HL-60/S4 treated with retinoic acid at 250 ng/mL for 4 days and 3 days (cell line): ENCODE measurements at regions not wholly inside any gene's neighbourhood (a gene's known extent, or its start where the extent isn't known, plus 50 kb on each side); places are given as distances from the start of the nearest gene placed in this dataset.

Experiments used
- in situ Hi-C: fragments of 300-500 bp; cut with MboI; formaldehyde crosslinking; loops from 2 replicates; pipeline ENCODE4 v1.7.0; 2022; ENCODE audit warnings: low sequenced_read_pairs

GRCh38 chr12:127648321-127648720, 618.6 kb upstream of the TMEM132C start:
- in situ Hi-C loops, result no loop called here

DNA sequence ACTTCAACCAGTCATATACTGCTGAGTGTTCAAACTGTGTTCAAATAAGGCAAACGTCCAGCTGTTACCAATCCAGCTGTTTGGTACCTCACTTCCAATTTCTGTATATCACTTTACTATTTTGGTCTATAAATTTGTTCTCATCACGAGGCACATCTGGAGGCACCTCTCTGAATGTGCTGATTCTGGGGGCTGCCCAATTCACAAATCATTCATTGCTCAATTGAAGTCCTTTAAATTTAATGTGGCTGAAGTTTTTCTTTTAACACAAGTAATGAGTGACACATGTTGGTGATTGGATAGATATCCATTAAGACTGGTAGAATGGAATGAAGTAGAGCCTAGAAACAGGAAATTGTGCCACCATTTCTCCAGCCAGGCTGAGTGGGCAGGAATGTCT, 617.0 kb upstream of the TMEM132C start:
- in situ Hi-C loops, result no loop called here

DNA sequence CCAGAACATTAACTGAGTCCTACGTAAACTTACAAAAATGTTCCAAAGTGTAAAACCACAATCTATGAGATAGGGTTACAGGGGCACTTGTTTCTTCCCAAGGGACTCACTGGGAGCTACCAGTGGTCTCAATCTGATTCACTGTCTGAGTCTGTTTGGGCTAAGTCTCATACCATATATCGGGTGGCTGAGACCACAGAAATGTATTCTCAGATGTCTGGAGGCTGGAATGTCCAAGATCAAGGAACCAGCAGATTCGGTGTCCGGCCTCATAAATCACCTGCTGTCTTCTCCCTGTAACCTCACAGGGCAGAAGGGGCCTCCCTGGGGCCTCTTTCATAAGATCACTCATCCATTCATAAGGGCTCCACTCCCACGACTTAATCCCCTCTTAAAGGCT, 616.3 kb upstream of the TMEM132C start:
- in situ Hi-C loops, result no loop called here

DNA sequence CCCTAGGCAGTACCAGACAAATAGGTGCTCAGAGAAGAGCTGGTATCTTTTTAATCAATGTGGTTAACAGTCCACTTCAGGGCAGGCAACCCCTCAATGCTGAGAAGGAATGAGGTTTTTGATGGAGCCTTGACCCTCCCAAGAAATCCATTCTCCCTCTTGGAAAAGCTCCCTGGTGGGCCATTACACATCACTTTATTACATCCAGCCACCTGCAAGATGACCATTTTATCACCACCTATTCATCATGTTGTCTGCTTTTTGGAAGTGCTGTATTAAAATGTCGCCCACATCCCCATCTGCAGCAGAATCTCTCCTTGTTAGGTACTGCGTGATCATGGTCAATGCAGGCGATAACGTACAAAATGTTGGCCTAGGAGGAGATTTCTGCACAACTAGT, 614.7 kb upstream of the TMEM132C start:
- in situ Hi-C loops, result no loop called here

DNA sequence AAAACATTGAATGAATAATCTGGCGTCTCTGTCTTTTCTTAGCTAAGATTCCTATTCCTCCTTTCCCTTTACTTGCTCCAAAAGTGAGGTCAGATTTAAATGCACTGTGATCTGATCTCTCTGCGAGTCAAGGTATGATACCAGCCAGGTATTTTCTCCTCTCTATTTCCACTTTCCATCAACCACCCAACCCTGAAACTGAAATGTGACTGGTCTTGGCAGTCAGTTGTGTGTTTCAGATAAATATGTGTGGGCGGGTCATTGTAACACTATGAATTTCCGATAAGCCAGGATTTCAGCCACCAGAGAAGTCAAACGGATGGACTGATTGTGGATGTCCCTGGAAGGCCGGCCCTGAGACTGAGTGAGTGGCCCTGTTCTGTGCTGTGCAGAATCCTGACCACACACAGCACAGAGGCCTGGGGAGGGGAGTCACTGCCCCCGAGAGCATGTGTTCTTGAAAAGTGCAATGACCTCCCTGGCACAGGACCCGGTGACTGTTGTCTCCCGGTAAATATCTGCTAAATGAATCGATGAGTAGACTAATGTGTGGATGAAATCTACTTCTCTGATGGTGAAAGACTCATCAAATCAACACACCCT, 612.5 kb upstream of the TMEM132C start:
- in situ Hi-C loops, result no loop called here

DNA sequence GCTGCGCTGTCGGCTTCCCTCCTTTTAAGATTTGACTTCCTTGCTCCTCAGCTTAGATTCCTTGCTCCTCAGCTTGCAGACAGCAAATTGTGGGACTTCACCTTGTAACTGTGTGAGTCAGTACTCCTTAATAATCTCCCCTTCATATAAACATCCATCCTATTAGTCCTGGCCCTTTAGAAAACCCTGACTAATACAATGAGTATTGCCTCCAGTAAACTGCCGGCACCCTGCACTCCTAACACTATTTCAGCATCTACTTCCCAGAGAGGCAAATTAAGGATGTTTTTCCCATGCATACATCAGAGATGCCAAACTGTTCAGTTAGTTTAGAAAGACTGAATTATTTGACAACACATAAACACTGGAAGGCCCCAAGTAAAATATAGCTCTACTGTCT, 611.3 kb upstream of the TMEM132C start:
- in situ Hi-C loops, result no loop called here

DNA sequence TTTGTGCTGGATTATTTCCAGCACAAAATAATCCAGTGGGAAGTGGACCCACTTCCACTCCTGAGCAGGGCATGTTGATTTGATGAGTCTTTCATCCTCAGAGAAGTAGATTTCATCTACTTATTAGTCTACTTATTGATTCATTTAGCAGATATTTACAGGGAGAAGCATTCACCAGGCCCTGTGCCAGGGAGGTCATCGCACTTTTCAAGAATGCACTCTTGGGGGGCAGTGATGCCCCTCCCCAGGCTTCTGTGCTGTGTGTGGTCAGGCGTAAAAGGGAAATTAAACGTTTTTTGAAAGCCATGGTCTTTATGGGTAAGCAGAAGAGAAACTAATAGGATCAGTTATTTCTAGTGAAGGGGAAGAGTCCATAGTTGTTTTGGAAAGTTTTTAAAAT, 610.7 kb upstream of the TMEM132C start:
- in situ Hi-C loops, result no loop called here

DNA sequence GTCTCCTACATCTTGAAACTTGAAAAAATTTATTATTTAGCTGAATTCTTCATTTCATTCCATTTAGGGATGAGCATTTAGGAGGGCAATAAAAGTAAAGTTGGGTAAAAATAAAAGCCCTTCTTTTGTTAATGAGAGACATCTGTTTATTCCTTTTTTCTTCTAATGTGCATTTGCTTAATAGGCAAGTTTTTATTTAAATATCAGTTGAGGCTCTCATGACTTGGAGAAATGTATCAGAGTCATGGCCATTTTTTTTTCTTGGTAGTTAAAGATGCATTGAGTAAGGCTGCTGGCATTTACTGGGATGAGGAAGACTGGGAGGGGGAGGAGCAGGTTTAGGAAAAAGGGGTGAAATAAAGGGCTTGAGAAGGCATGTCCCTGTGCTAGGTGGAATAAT, 609.9 kb upstream of the TMEM132C start:
- in situ Hi-C loops, result no loop called here

GRCh38 chr12:127660961-127661360, 606.0 kb upstream of the TMEM132C start:
- in situ Hi-C loops, result no loop called here

DNA sequence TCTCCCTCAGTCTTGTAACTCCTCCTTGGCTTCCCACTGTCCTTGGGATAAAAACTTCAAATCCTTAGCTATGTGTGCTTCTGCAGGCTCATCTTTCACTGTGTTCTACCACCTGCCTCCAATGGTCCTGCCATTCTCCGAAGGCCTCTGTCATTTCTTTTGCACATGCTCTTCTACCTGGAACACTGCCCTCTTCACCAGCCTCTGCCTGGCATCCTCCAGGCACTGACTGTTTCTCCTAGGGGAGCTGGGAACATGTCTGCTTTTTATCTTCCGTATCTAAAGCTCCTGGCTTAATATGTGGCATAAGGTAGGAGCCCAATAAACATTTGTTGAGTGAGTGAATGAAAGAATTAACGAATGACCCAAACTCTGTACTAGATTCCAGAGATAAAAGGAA, 603.3 kb upstream of the TMEM132C start:
- in situ Hi-C loops, result no loop called here

DNA sequence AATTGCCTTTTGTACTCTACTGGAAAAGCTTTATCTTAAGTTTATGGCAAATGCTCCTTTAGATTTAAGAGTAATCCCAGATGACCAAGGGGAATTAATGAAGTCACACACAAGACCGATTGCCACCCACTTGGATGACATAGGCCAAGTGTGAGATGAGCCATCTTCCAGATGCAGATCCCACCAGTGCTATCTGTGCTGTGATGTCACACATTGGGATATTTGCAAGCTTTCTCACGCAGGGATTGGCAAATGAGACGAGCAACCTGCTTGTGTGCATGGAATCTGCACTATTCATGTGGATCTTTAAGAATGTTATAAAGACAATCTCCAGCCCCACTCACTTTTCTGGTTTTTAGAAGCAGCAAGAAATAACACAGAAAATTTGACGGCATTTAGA, 602.1 kb upstream of the TMEM132C start:
- in situ Hi-C loops, result no loop called here

GRCh38 chr12:127667131-127667685, 599.8 kb upstream of the TMEM132C start:
- in situ Hi-C loops, result no loop called here

GRCh38 chr12:127670294-127670693, 596.7 kb upstream of the TMEM132C start:
- in situ Hi-C loops, result no loop called here

GRCh38 chr12:127670796-127671195, 596.2 kb upstream of the TMEM132C start:
- in situ Hi-C loops, result no loop called here

DNA sequence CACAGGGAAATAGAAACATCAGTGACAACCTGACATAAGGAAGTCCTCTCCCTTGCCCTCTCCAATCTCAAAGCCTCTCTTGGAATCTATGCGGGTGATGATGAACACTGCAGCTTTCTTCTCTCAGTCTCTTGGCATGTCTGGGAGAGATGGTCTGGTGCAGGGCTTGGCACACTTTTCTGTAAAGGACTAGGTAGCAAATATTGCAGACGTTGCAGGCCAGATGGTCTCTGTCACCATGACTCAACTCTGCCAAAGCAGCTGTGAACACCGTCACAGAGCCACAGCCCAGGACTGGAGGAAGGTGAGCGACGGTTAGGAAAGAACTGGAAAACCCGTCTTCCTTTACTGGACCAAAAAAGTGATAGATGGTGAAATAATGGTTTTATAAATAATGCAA, 591.0 kb upstream of the TMEM132C start:
- in situ Hi-C loops, result no loop called here

DNA sequence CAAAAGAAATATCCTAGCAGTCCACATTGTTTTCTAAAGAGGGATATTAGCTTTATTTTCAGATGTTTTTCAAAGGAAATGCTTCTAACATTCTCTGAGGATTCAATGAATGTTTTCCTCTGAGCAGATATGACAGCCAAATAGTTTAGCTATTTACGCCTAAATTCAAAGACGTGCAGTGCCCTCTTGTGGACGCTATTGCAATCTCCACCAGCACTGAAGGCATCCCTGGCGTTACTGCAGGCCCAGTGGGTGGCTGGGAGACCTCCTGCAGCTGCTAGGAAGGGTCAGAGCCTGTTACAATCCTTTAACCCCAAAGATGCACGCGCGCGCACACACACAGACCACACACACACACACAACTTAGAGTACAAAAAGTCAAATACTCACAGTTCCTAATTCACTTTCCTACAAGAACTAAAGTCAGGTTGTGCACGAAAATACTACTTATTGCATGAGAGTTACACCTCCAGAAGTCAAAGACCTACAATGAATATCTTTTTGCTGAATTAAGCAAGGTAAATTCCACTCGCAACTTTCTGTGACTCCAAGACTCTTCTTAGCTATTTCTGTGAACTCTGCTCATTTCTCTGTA, 589.3 kb upstream of the TMEM132C start:
- in situ Hi-C loops, result no loop called here

DNA sequence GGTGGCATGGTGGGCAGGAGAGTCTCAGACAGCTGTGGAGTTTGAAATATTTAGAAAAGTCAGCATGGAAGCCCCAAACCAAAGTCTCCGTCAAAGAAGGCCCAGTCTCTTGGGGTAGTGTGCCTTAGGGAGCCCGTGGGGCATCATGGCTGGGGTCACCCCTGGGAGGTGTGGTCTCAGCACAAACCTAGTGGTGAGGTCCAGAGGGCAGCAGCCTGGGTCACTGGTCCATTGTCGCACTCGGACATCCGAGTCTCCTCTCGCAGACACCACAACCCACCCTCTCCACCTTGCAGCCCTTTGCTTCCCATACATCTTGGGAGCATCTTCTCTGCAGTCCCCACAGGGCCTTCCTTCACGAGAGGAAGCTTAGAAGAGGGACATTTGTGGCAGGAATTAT, 588.0 kb upstream of the TMEM132C start:
- in situ Hi-C loops, result no loop called here

DNA sequence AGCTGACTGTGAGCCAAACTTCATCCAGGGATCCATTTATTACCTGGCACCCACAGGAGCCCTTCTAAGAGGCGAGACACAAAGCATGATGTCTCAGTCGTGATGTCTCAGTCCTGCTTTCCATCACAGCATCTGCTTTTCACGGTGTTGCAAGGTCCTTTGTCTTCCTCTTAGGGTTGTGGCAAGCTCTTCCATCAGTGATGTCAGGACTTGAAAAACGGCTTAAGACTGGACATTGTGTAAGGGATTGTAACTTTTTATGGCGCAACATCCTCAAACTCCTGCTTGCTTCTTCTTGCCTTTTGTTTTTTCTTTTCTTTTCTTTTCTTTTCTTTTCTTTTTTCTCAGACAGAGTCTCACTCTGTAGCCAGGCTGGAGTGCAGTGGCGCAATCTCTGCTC, 586.5 kb upstream of the TMEM132C start:
- in situ Hi-C loops, result no loop called here

GRCh38 chr12:127681151-127681754, 585.7 kb upstream of the TMEM132C start:
- in situ Hi-C loops, result no loop called here

GRCh38 chr12:127685491-127685890, 581.5 kb upstream of the TMEM132C start:
- in situ Hi-C loops, result no loop called here

- in situ Hi-C loops, result no loop called here
These were observed 581.0 kb upstream of the TMEM132C start for GRCh38 chr12:127685931-127686330.

GRCh38 chr12:127687181-127687580, 579.8 kb upstream of the TMEM132C start:
- in situ Hi-C loops, result no loop called here
